HG02870 (cell line): ENCODE measurements at regions not wholly inside any gene's neighbourhood (a gene's known extent, or its start where the extent isn't known, plus 50 kb on each side); places are given as distances from the start of the nearest gene placed in this dataset.

Experiments
- ATAC-seq: cut with Tn5 transposase; IDR thresholded peaks from one replicate; pipeline ENCODE4 v1.9.1; 2021; ENCODE audit warnings: mild to moderate bottlenecking, moderate library complexity; ENCODE audit not compliant: unreplicated experiment

DNA sequence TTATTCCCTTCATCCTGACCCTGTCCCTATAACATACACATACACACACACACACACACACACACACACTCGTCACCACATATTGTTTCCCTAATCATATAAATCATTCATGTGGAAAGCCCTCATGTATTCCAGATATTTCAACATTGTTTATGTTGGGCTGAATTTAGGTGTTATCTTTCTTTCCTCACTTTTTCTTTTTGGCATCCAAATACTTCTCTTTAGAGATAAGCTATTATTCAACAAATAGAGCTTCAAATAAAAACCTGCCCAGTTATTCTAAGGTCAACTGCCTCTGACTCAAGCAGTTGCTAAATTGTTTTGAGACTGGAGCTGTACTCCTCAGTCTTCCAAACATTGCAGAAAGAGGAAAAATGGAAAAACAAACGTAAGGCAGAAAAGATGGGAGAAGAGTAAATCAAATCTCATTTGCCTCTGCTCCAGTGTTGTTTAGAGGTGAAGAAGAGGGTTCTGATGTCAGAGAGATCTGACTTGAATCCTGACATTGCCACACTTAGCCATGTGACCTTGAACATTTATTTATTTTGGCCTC is 215.7 kb downstream of the GAS1 start:
- no peak for ATAC-seq

DNA sequence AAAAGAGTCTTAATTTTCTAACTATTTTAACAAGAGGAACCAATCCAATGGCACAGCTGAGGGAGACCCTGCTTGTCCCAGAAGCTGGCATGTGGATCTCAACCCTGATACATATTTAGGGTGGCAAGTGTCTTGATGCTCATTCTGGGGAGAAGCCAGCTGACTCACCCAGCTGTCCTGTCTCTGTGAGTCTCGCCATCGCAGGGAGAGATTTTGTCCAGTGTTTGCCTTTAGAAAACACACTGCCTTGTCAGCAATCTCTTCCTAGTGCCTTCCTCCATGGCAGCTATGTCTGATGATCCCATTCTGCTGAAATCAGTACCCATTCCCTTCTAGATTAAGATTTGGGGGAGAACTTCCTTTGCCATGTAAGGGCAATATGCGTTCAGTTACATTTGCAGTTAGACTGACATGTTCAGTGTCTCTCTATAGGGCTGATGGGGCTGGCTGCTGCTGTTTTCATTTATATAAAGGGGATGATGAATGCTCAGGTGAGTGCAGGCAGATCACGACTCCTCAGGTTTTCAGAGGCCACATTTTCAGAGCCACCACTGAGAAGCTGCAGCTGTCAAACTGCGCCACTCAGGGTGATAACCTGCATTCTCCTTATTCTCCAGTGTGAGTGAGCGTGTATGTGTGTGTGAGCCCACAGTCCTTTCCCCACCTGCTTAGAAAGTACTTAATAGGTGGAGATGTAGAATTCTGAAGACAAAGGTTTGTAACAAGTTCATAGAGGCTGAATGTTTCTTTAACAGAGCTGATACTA is 217.0 kb downstream of the GAS1 start:
- no peak for ATAC-seq

GRCh38 chr9:86724529-86724928 is 222.8 kb downstream of the GAS1 start:
- ATAC-seq: no peak

DNA sequence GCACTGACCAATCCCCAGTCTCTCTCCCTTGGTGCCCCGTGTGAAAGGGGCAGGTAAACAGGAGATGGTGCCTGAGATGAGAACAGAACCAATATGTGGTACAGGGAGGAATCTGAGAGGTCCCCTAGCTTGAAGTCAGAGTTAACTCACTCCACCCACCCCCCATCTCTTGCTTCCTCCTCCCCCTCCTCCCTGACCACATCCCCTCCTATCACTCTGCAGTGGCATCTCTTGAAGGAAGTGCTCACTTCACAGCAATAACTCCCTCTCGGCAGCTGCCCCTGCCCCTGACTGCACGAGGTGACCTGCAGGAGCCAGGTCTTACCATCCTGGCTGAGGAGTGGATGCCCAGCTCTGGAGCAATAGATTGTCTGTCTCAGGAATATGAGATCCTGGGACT is 224.0 kb downstream of the GAS1 start:
- ATAC-seq: no peak

DNA sequence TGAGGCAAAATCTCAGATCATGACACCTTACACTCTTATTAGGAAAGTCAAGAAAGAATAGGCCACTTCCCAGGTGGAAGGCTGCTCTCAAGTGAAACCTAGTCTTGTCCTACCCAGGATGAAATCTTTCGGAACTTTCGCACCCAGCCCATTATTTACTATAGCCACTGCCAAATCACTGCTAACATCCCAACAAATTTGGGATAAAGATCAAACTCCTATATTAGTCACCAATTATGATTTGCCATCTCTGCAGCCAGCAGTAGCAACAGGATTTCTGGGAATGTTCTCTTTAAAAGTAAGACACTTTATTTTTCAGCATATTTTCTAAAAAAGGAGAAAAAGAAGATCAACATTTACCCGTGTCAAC is 224.6 kb downstream of the GAS1 start:
- ATAC-seq: no peak

GRCh38 chr9:86721843-86722705 is 225.2 kb downstream of the GAS1 start:
- ATAC-seq: no peak

GRCh38 chr9:86721226-86721781 is 226.0 kb downstream of the GAS1 start:
- no peak for ATAC-seq

- ATAC-seq: no peak
These were observed 226.6 kb downstream of the GAS1 start for GRCh38 chr9:86720639-86721225.

DNA sequence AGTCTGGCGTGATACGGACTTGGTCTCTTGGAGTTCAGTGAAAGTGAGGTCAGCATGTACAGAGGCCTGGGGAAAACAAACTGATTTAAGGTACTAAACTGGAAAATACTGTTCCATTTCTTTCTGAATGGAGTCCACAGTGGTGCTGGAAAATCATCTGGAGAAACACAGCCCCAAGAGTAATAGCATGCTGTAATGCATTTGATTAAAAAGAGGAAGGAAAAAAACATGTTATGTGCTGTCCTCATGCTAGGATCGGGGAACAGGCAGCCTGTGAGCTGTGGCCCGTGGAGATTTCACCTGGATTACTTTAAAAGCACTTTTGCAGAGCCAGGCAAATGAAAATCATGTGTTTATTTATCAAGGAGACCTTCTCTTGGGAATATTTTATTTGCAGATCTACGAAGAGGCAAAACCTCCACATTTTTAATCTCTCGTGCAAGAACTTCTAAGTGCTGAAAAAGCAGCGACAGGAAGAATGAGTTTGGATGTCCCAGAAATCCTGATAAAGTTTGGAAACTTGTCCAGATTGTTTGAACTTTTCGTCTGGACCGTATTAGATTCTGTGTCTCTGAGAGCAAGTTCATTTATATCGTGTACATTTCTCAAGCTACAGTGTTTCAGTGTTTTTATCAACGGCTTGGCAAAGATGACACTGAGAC is 228.8 kb downstream of the GAS1 start:
- no peak for ATAC-seq

DNA sequence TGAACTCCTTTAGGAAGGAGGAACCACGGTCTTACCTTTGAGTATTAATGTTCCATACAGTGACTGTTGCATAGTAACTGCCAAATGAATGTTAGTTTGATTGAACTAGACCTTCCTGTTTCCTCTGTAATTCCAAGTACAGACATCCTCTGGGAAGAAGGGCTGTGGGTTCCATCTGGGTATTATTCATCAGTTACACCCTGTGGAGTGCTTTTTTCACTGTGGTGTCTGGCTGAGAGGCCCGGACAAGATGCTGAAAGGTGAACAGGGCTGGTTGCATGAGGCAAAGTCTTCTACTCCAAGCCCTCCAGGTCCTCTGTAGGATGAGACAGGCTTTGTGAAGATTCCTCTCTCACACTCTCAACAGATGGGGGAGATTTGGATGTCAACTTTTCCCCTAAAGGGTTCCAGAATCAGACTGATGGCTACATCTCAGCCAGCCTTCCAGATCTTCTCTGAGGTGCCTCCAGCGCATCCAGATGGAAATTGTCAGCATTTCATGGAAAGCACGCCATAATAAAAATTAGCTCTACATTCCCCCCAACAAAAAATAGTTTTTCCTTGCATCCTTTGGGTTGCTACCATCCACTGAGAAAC is 230.9 kb downstream of the GAS1 start:
- no peak for ATAC-seq

- no peak for ATAC-seq
These were observed 232.3 kb downstream of the GAS1 start for GRCh38 chr9:86714999-86715398.

GRCh38 chr9:86713970-86714369 is 233.3 kb downstream of the GAS1 start:
- no peak for ATAC-seq

DNA sequence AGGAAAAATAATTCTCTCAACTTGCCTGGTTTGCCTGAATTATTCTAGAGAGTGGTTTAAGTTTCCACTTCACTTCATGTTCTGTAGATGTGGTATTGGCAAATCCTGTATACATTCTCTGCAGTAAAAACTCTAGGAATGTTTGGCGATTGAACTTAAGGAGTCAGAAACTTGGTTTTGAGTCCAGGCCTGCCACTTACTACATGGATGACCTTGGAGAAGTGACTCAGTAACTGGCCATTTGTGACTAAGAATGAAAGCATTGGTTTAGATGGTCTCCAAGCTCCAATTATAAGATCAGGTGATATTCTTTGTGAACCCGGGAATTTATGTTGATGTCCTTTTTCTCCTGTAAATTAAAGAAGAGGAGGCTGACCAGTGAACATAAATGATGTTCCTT is 233.8 kb downstream of the GAS1 start:
- no peak for ATAC-seq

DNA sequence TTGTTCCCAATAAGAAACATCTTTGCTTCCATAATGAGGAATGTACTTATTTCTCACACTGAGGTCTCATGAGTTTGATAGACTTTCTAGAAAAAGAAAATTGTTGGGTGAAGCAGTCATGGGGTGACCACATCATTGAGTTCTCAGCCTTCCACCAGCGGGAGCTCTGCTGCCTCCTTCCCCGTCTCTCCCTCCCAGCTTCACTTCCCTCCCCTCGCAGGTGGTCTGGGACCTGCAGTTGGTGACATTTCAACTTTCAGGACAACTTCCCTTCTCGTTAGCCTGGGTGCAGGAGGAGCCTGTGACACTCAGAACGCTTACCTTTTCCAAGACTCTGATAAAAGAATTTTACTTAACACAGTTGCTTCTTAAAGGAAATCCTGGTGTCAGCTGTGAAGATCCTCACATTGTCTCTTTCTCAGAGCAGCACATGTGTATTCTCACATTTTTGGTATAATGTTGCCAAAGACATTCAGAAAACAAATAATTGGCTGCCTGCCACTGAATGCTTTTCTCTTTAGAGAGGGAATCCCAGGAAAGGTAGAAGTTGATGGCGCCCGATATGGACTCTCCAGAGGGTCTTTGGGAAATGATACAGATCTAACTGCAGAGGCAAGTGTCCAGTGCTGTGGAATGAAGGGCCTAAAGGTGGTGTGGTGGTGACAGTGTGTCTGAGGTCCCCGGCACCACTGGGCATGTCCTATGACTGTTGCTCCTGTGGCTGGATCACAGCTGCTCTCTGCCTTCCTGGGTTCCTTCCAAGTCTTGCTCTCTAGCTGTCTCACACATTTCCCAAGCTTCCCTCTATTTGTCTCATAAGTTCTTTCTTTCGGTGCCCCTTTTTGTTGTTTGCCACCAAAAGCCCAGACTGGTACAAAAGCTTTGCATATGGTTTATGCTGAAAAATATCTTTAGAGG is 238.1 kb downstream of the GAS1 start:
- no peak for ATAC-seq

DNA sequence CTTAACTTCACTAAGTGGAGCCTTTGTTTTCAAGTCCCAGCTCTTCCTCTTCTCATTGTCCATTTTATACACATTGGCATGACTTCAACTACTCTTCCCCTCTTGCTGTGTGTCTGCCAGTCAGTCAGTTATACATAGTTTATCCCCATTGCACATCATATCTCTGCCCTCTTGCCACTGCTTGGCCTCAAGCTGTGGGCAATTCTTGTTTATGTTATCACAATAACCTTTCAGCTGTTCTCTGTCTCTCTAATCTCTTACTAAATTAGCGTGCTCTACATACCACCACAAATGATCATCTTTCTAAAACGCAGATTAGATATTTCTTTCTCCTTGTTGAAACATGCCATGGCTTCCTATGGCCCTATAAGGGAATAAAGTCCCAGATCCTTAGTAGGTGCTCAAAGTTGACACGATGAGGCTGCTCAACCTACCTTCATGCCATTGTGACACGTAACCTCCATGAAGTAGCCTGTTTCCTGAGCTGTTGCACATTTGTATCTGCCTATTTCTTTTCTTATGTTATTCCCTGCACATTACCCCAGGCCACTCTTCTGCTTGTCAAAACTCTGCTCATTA is 239.3 kb downstream of the GAS1 start:
- no peak for ATAC-seq

GRCh38 chr9:86706391-86706790 is 240.9 kb downstream of the GAS1 start:
- no peak for ATAC-seq

DNA sequence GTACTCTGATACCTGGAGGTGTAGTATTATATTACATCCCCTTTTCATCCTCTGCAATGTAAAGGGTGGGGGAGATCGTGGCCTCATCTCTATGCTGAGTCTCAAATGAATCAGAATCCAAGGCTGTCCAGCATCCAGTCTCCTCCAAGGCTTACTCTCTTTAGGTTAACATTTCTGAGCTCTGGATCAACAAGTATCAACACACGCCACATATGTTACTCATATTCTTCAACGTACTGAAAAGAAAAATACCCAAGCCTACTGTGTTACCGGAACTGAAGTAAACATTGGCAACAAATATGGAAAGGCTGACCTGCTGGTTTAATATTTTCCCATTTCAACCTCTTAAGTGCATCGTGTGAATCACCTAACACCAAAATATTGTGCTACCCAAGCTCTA is 241.8 kb downstream of the GAS1 start:
- no peak for ATAC-seq

DNA sequence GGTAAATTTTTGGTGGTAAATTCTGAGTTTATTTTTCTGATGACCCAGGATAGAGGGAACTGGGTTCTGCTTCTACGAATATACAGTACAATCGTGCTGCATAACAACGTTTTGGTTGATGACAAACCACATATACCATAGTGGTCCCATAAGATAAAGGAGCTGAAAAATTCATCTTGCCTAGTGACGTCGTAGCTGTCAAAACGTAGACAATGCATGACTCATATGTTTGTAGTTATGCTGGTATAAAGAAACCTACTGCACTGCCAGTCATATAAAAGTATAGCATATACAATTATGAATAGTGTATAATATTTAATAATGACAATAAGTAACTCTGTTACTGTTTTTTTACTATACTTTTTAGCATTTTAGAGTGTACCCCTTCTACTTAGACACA is 244.0 kb downstream of the GAS1 start:
- no peak for ATAC-seq

DNA sequence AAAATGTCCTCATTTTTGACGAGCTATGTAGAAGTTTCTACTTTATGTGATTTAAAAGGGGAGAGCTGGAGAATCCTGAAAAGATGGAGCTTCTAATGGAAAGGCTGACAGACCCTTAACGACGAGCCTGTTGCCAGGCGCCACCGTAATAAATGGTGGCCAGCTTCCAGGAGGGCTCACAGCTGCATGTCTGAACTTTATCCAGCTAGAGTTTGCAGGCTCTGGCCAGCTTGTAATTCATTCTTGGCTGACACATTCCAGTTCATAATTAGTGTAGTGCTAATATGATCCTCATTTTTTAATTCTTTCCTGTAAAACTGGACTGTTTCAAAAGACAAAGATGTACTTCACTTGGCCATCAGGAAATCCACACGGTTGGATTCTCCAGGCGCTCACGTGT is 246.7 kb downstream of the GAS1 start:
- no peak for ATAC-seq
